ENCODE measurements at regions not wholly inside any gene's neighbourhood (a gene's known extent, or its start where the extent isn't known, plus 50 kb on each side); places are given as distances from the start of the nearest gene placed in this dataset.

GRCh38 chr2:76450024-76450475 is 739.3 kb upstream of the GCFC2 start:
- no peaks in the 10 kb centered on the region for H3K27me3 ChIP-seq (ENCODE audit: control insufficient read depth, low read length)
- H3K4me1 ChIP-seq (ENCODE audit: control insufficient read depth, low read length): peaks cover 11% of the 10 kb centered on the region
- no peaks in the 10 kb centered on the region for H3K9me3 ChIP-seq (ENCODE audit: control insufficient read depth, insufficient read depth, low read length)
- H4K20me1 ChIP-seq (ENCODE audit: control insufficient read depth, insufficient read depth, low read depth, low read length): no peaks in the 10 kb centered on the region
- no peaks in the 10 kb centered on the region for H3F3A ChIP-seq (ENCODE audit: control insufficient read depth, insufficient read depth)
- no peaks in the 10 kb centered on the region for H3K79me2 ChIP-seq (ENCODE audit: control insufficient read depth, low read length)
- TF ChIP-seq, protein P1, sequence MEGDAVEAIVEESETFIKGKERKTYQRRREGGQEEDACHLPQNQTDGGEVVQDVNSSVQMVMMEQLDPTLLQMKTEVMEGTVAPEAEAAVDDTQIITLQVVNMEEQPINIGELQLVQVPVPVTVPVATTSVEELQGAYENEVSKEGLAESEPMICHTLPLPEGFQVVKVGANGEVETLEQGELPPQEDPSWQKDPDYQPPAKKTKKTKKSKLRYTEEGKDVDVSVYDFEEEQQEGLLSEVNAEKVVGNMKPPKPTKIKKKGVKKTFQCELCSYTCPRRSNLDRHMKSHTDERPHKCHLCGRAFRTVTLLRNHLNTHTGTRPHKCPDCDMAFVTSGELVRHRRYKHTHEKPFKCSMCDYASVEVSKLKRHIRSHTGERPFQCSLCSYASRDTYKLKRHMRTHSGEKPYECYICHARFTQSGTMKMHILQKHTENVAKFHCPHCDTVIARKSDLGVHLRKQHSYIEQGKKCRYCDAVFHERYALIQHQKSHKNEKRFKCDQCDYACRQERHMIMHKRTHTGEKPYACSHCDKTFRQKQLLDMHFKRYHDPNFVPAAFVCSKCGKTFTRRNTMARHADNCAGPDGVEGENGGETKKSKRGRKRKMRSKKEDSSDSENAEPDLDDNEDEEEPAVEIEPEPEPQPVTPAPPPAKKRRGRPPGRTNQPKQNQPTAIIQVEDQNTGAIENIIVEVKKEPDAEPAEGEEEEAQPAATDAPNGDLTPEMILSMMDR (IDR thresholded peaks at IDR 0.05; ENCODE audit: low read depth, low read length, poor library complexity, severe bottlenecking): no peak
- no peak for TF ChIP-seq EZH2phosphoT487 (IDR thresholded peaks at IDR 0.05; ENCODE audit: borderline replicate concordance, low read length)
- H3K9me2 ChIP-seq (replicated peaks; ENCODE audit: control insufficient read depth, low read length): 0 out of 2 replicates have a peak, but pooled peaks cover 3% of the 10 kb centered on the region
- no peak overlapping the region for H3K4me2 ChIP-seq (ENCODE audit: low read length)
- H3K36me3 ChIP-seq (ENCODE audit: control insufficient read depth, low read length): no peaks in the 10 kb centered on the region
- no peak overlapping the region for H3K4me3 ChIP-seq (ENCODE audit: low read length)
- no peak overlapping the region for H3K27ac ChIP-seq (ENCODE audit: low read depth, low read length)

DNA sequence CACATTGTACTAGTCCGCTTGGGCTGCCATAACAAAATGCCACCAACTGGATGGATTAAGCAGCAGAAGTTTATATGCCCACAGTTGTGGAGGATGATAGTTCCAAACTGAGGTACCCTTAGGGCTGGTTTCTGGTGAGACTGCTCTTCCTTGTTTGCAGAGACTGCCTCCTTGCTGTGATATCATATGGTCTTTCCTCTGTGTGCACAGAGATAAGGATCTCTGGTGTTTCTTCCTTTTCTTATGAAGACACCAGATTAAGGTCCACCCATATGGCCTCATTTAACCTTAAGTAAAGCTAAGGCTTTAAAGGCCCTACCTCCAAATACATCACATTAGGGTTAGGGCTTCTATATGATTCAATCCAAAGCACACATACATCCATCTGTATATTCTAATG is 738.2 kb upstream of the GCFC2 start:
- Histone ChIP-seq H3K4me1 (ENCODE audit: control insufficient read depth, low read length) (peaks cover 11% of the 10 kb centered on the region), H3K9me2 (replicated peaks; ENCODE audit: control insufficient read depth, low read length) (0 out of 2 replicates have a peak, but pooled peaks cover 3% of the 10 kb centered on the region), H3K27ac (ENCODE audit: low read depth, low read length) (no peak overlapping the region), H4K20me1 (ENCODE audit: control insufficient read depth, insufficient read depth, low read depth, low read length) (no peaks in the 10 kb centered on the region), H3K9me3 (ENCODE audit: control insufficient read depth, insufficient read depth, low read length) (peaks cover 3% of the 10 kb centered on the region; the same call in 1 of the 2 replicates), H3K27me3 (ENCODE audit: control insufficient read depth, low read length) (no peaks in the 10 kb centered on the region), H3K4me2 (ENCODE audit: low read length) (no peak overlapping the region), H3K79me2 (ENCODE audit: control insufficient read depth, low read length) (no peaks in the 10 kb centered on the region), H3K36me3 (ENCODE audit: control insufficient read depth, low read length) (no peaks in the 10 kb centered on the region), H3F3A (ENCODE audit: control insufficient read depth, insufficient read depth) (no peaks in the 10 kb centered on the region), H3K4me3 (ENCODE audit: low read length) (no peak overlapping the region)
- TF ChIP-seq EZH2phosphoT487 (IDR thresholded peaks at IDR 0.05; ENCODE audit: borderline replicate concordance, low read length): no peak
- TF ChIP-seq, protein P1 (IDR thresholded peaks at IDR 0.05; ENCODE audit: low read depth, low read length, poor library complexity, severe bottlenecking): no peak

GRCh38 chr2:76447294-76447693 is 736.6 kb upstream of the GCFC2 start:
- Histone ChIP-seq H4K20me1 (ENCODE audit: control insufficient read depth, insufficient read depth, low read depth, low read length) (no peaks in the 10 kb centered on the region), H3K4me1 (ENCODE audit: control insufficient read depth, low read length) (peaks cover 11% of the 10 kb centered on the region), H3K27me3 (ENCODE audit: control insufficient read depth, low read length) (no peaks in the 10 kb centered on the region), H3K27ac (ENCODE audit: low read depth, low read length) (no peak overlapping the region), H3K9me2 (replicated peaks; ENCODE audit: control insufficient read depth, low read length) (0 out of 2 replicates have a peak, but pooled peaks cover 3% of the 10 kb centered on the region), H3K9me3 (ENCODE audit: control insufficient read depth, insufficient read depth, low read length) (peaks cover 3% of the 10 kb centered on the region; the same call in 1 of the 2 replicates), H3K4me3 (ENCODE audit: low read length) (no peak overlapping the region), H3F3A (ENCODE audit: control insufficient read depth, insufficient read depth) (no peaks in the 10 kb centered on the region), H3K4me2 (ENCODE audit: low read length) (no peak overlapping the region), H3K36me3 (ENCODE audit: control insufficient read depth, low read length) (no peaks in the 10 kb centered on the region), H3K79me2 (ENCODE audit: control insufficient read depth, low read length) (no peaks in the 10 kb centered on the region)
- TF ChIP-seq EZH2phosphoT487 (IDR thresholded peaks at IDR 0.05; ENCODE audit: borderline replicate concordance, low read length): no peak
- TF ChIP-seq, protein P1 (IDR thresholded peaks at IDR 0.05; ENCODE audit: low read depth, low read length, poor library complexity, severe bottlenecking): no peak
